H1 (cell line): ENCODE measurements at regions not wholly inside any gene's neighbourhood (a gene's known extent, or its start where the extent isn't known, plus 50 kb on each side); places are given as distances from the start of the nearest gene placed in this dataset.

Experiments
- TF ChIP-seq, protein P1 (sequence below): IDR thresholded peaks from 2 replicates; pipeline ENCODE4 v1.6.1; 2012; ENCODE audit warnings: low read length, inconsistent platforms

DNA sequence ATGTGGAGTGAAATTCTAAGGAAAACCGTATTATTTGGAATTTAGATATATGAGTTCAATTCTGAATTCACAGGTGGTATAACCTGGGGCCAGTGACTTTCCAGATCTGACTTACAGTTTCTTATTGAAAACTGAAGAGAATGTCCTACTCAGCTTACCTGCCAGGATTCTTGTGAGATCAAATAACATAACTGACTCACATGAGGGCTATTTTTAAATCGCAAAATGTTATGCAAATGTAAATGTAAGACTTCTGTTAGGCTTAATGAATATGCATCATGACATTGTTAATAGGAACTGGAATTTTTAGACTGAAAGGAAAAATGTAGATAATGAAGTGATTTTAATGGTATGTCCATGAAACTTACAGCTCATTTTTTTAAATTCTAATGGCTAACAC lies 1142.1 kb downstream of the FLRT2 start (continued):
- TF ChIP-seq, protein P1, sequence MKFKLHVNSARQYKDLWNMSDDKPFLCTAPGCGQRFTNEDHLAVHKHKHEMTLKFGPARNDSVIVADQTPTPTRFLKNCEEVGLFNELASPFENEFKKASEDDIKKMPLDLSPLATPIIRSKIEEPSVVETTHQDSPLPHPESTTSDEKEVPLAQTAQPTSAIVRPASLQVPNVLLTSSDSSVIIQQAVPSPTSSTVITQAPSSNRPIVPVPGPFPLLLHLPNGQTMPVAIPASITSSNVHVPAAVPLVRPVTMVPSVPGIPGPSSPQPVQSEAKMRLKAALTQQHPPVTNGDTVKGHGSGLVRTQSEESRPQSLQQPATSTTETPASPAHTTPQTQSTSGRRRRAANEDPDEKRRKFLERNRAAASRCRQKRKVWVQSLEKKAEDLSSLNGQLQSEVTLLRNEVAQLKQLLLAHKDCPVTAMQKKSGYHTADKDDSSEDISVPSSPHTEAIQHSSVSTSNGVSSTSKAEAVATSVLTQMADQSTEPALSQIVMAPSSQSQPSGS = no peak
- TF ChIP-seq, all 59 proteins: peak for 0
